ENCODE measurements at regions not wholly inside any gene's neighbourhood (a gene's known extent, or its start where the extent isn't known, plus 50 kb on each side); places are given as distances from the start of the nearest gene placed in this dataset.

- no peaks in the 10 kb centered on the region for H3K9me3 ChIP-seq (ENCODE audit: control insufficient read depth in 2 of 2, insufficient read depth in 1 of 2, low read depth in 1 of 2, low read length in 1 of 2)
- no peak overlapping the region for H3K4me3 ChIP-seq (ENCODE audit: low read depth in 1 of 2, low read length in 2 of 2)
- H3K27me3 ChIP-seq (ENCODE audit: control insufficient read depth in 1 of 2, insufficient read depth in 2 of 2, low read length in 2 of 2), result no peaks in the 10 kb centered on the region
- H3K36me3 ChIP-seq (ENCODE audit: control insufficient read depth in 2 of 2, insufficient read depth in 2 of 2, low read length in 1 of 2), result no peaks in the 10 kb centered on the region
- 38 to 44% methylated on average over 2 of the region's 2 CpGs for WGBS, 2 donors
- H3K27ac ChIP-seq (ENCODE audit: low read depth in 2 of 2, low read length in 1 of 2), result no peak overlapping the region
- no peaks in the 10 kb centered on the region for H3K4me1 ChIP-seq (ENCODE audit: control insufficient read depth in 2 of 2, insufficient read depth in 2 of 2, low read length in 1 of 2)
Measured at GRCh38 chr2:18317017-18317416, 243.4 kb downstream of the RDH14 start.

- no peaks in the 10 kb centered on the region for H3K27me3 ChIP-seq (ENCODE audit: control insufficient read depth in 1 of 2, insufficient read depth in 2 of 2, low read length in 2 of 2)
- no peaks in the 10 kb centered on the region for H3K9me3 ChIP-seq (ENCODE audit: control insufficient read depth in 2 of 2, insufficient read depth in 1 of 2, low read depth in 1 of 2, low read length in 1 of 2)
- H3K36me3 ChIP-seq (ENCODE audit: control insufficient read depth in 2 of 2, insufficient read depth in 2 of 2, low read length in 1 of 2), result no peaks in the 10 kb centered on the region
- no peaks in the 10 kb centered on the region for H3K4me1 ChIP-seq (ENCODE audit: control insufficient read depth in 2 of 2, insufficient read depth in 2 of 2, low read length in 1 of 2)
- no peak overlapping the region for H3K27ac ChIP-seq (ENCODE audit: low read depth in 2 of 2, low read length in 1 of 2)
- no peak overlapping the region for H3K4me3 ChIP-seq (ENCODE audit: low read depth in 1 of 2, low read length in 2 of 2)
- 43 to 58% methylated on average over 3 of the region's 3 CpGs for whole genome bisulfite sequencing, 2 donors
Measured at GRCh38 chr2:18312818-18313217, 247.6 kb downstream of the RDH14 start.

GRCh38 chr2:18311420-18312195 lies 248.8 kb downstream of the RDH14 start:
- Histone ChIP-seq H3K36me3 (ENCODE audit: control insufficient read depth in 2 of 2, insufficient read depth in 2 of 2, low read length in 1 of 2) (no peaks in the 10 kb centered on the region), H3K4me3 (ENCODE audit: low read depth in 1 of 2, low read length in 2 of 2) (no peak overlapping the region), H3K27me3 (ENCODE audit: control insufficient read depth in 1 of 2, insufficient read depth in 2 of 2, low read length in 2 of 2) (no peaks in the 10 kb centered on the region), H3K9me3 (ENCODE audit: control insufficient read depth in 2 of 2, insufficient read depth in 1 of 2, low read depth in 1 of 2, low read length in 1 of 2) (no peaks in the 10 kb centered on the region), H3K4me1 (ENCODE audit: control insufficient read depth in 2 of 2, insufficient read depth in 2 of 2, low read length in 1 of 2) (no peaks in the 10 kb centered on the region), H3K27ac (ENCODE audit: low read depth in 2 of 2, low read length in 1 of 2) (no peak overlapping the region)
- WGBS, 2 donors, result 50 to 55% methylated on average over 4 of the region's 4 CpGs

- H3K36me3 ChIP-seq (ENCODE audit: control insufficient read depth in 2 of 2, insufficient read depth in 2 of 2, low read length in 1 of 2), result no peaks in the 10 kb centered on the region
- 88 to 90% methylated on average over 4 of the region's 4 CpGs for WGBS, 2 donors
- H3K9me3 ChIP-seq (ENCODE audit: control insufficient read depth in 2 of 2, insufficient read depth in 1 of 2, low read depth in 1 of 2, low read length in 1 of 2), result no peaks in the 10 kb centered on the region
- no peaks in the 10 kb centered on the region for H3K27me3 ChIP-seq (ENCODE audit: control insufficient read depth in 1 of 2, insufficient read depth in 2 of 2, low read length in 2 of 2)
- no peak overlapping the region for H3K27ac ChIP-seq (ENCODE audit: low read depth in 2 of 2, low read length in 1 of 2)
- H3K4me3 ChIP-seq (ENCODE audit: low read depth in 1 of 2, low read length in 2 of 2), result no peak overlapping the region
- H3K4me1 ChIP-seq (ENCODE audit: control insufficient read depth in 2 of 2, insufficient read depth in 2 of 2, low read length in 1 of 2), result no peaks in the 10 kb centered on the region
Measured at GRCh38 chr2:18309627-18310026, 250.8 kb downstream of the RDH14 start.

- H3K27me3 ChIP-seq (ENCODE audit: control insufficient read depth in 1 of 2, insufficient read depth in 2 of 2, low read length in 2 of 2), result no peaks in the 10 kb centered on the region
- no peak overlapping the region for H3K27ac ChIP-seq (ENCODE audit: low read depth in 2 of 2, low read length in 1 of 2)
- no peaks in the 10 kb centered on the region for H3K4me1 ChIP-seq (ENCODE audit: control insufficient read depth in 2 of 2, insufficient read depth in 2 of 2, low read length in 1 of 2)
- no peaks in the 10 kb centered on the region for H3K36me3 ChIP-seq (ENCODE audit: control insufficient read depth in 2 of 2, insufficient read depth in 2 of 2, low read length in 1 of 2)
- no peak overlapping the region for H3K4me3 ChIP-seq (ENCODE audit: low read depth in 1 of 2, low read length in 2 of 2)
- no peaks in the 10 kb centered on the region for H3K9me3 ChIP-seq (ENCODE audit: control insufficient read depth in 2 of 2, insufficient read depth in 1 of 2, low read depth in 1 of 2, low read length in 1 of 2)
Measured at GRCh38 chr2:18309188-18309587, 251.3 kb downstream of the RDH14 start.

GRCh38 chr2:18304849-18305248 lies 255.6 kb downstream of the RDH14 start:
- Histone ChIP-seq H3K4me1 (ENCODE audit: control insufficient read depth in 2 of 2, insufficient read depth in 2 of 2, low read length in 1 of 2) (no peaks in the 10 kb centered on the region), H3K27me3 (ENCODE audit: control insufficient read depth in 1 of 2, insufficient read depth in 2 of 2, low read length in 2 of 2) (no peaks in the 10 kb centered on the region), H3K4me3 (ENCODE audit: low read depth in 1 of 2, low read length in 2 of 2) (no peak overlapping the region), H3K36me3 (ENCODE audit: control insufficient read depth in 2 of 2, insufficient read depth in 2 of 2, low read length in 1 of 2) (no peaks in the 10 kb centered on the region), H3K27ac (ENCODE audit: low read depth in 2 of 2, low read length in 1 of 2) (no peak overlapping the region), H3K9me3 (ENCODE audit: control insufficient read depth in 2 of 2, insufficient read depth in 1 of 2, low read depth in 1 of 2, low read length in 1 of 2) (no peaks in the 10 kb centered on the region)
- 80 to 84% methylated on average over 3 of the region's 3 CpGs for WGBS, 2 donors

GRCh38 chr2:18301421-18302139 lies 258.9 kb downstream of the RDH14 start:
- H3K27me3 ChIP-seq (ENCODE audit: control insufficient read depth in 1 of 2, insufficient read depth in 2 of 2, low read length in 2 of 2), result no peaks in the 10 kb centered on the region
- H3K27ac ChIP-seq (ENCODE audit: low read depth in 2 of 2, low read length in 1 of 2), result no peak overlapping the region
- no peaks in the 10 kb centered on the region for H3K9me3 ChIP-seq (ENCODE audit: control insufficient read depth in 2 of 2, insufficient read depth in 1 of 2, low read depth in 1 of 2, low read length in 1 of 2)
- no peak overlapping the region for H3K4me3 ChIP-seq (ENCODE audit: low read depth in 1 of 2, low read length in 2 of 2)
- no peaks in the 10 kb centered on the region for H3K4me1 ChIP-seq (ENCODE audit: control insufficient read depth in 2 of 2, insufficient read depth in 2 of 2, low read length in 1 of 2)
- WGBS, 2 donors, result 92 to 94% methylated on average over 2 of the region's 2 CpGs
- no peaks in the 10 kb centered on the region for H3K36me3 ChIP-seq (ENCODE audit: control insufficient read depth in 2 of 2, insufficient read depth in 2 of 2, low read length in 1 of 2)

GRCh38 chr2:18299423-18300212 lies 260.8 kb downstream of the RDH14 start:
- Histone ChIP-seq H3K27ac (ENCODE audit: low read depth in 2 of 2, low read length in 1 of 2) (no peak overlapping the region), H3K4me3 (ENCODE audit: low read depth in 1 of 2, low read length in 2 of 2) (no peak overlapping the region), H3K27me3 (ENCODE audit: control insufficient read depth in 1 of 2, insufficient read depth in 2 of 2, low read length in 2 of 2) (no peaks in the 10 kb centered on the region), H3K4me1 (ENCODE audit: control insufficient read depth in 2 of 2, insufficient read depth in 2 of 2, low read length in 1 of 2) (no peaks in the 10 kb centered on the region), H3K36me3 (ENCODE audit: control insufficient read depth in 2 of 2, insufficient read depth in 2 of 2, low read length in 1 of 2) (no peaks in the 10 kb centered on the region), H3K9me3 (ENCODE audit: control insufficient read depth in 2 of 2, insufficient read depth in 1 of 2, low read depth in 1 of 2, low read length in 1 of 2) (no peaks in the 10 kb centered on the region)
- WGBS, 2 donors, result 54% methylated on average over 9 of the region's 9 CpGs

GRCh38 chr2:18297534-18298058 lies 262.9 kb downstream of the RDH14 start:
- H3K4me1 ChIP-seq (ENCODE audit: control insufficient read depth in 2 of 2, insufficient read depth in 2 of 2, low read length in 1 of 2), result no peaks in the 10 kb centered on the region
- no peaks in the 10 kb centered on the region for H3K36me3 ChIP-seq (ENCODE audit: control insufficient read depth in 2 of 2, insufficient read depth in 2 of 2, low read length in 1 of 2)
- no peak overlapping the region for H3K4me3 ChIP-seq (ENCODE audit: low read depth in 1 of 2, low read length in 2 of 2)
- WGBS, 2 donors, result 78 to 86% methylated on average over 6 of the region's 6 CpGs
- no peaks in the 10 kb centered on the region for H3K9me3 ChIP-seq (ENCODE audit: control insufficient read depth in 2 of 2, insufficient read depth in 1 of 2, low read depth in 1 of 2, low read length in 1 of 2)
- H3K27me3 ChIP-seq (ENCODE audit: control insufficient read depth in 1 of 2, insufficient read depth in 2 of 2, low read length in 2 of 2), result no peaks in the 10 kb centered on the region
- H3K27ac ChIP-seq (ENCODE audit: low read depth in 2 of 2, low read length in 1 of 2), result no peak overlapping the region
